NCI-H128 (cell line): ENCODE measurements at regions not wholly inside any gene's neighbourhood (a gene's known extent, or its start where the extent isn't known, plus 50 kb on each side); places are given as distances from the start of the nearest gene placed in this dataset.
"Not testable (repeated sequence)": the region's sequence is repeated elsewhere in the genome, so short reads cannot be mapped to it uniquely, and the experiment has no call there.

Experiments
- DNase-seq: peaks from one replicate; lab custom pipeline; 2025; ENCODE audit not compliant: unreplicated experiment; lab: John Stamatoyannopoulos, UW

DNA sequence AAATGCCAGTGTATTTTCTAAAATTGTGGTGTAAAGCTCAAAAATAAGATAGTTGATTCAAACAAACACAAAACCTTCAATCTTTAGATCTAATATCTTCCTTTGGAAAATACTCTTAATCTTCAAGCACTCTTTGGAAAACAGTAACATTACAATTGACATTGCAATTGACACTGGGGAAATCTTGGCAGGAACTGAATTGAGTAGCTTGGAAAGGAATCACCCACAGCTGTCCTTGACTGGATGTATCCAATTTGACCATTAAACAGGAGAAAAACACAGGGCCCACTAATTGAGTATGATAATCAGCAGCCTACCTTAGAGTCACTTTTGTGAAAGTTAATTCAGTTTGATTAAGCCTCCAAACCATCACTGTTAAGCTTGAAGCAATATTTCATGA lies 776.7 kb downstream of the DTWD2 start:
- DNase-seq = no peak

DNA sequence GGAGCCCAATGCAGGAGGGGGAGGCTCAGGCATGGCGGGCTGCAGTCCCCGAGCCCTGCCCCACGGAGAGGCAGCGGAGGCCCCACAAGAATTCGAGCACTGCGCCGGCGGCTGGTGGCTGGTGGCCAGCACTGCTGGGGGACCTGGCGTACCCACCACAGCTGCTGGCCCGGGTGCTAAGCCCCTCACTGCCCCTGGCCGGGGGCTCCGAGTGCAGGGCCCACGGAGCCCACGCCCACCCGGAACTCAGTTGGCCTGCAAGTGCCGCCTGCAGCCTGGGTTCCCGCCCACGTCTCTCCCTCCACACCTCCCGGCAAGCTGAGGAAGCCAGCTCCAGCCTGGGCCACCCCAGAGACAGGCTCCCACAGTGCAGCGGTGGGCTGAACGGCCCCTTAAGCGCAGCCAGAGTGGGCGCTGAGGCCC lies 780.3 kb downstream of the DTWD2 start:
- no peak for DNase-seq

DNA sequence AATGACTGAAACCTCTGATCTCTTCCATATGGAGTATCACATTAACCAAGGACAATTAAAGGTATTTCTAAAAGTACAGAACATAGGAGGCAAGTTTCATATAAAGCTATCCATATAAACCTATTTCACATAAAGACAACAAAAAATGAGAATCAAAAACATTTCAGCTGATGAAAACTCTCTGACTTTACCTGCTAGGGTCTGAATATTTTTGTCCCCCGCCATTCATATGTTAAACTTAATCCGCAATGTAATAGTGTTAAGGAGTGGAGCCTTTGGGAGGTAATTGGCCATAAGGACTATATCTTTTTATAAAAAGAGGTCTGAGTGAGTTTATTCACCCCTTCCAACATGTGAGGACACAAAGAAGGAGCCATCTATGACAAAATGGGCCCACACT lies 788.5 kb downstream of the DTWD2 start:
- DNase-seq = no peak

DNA sequence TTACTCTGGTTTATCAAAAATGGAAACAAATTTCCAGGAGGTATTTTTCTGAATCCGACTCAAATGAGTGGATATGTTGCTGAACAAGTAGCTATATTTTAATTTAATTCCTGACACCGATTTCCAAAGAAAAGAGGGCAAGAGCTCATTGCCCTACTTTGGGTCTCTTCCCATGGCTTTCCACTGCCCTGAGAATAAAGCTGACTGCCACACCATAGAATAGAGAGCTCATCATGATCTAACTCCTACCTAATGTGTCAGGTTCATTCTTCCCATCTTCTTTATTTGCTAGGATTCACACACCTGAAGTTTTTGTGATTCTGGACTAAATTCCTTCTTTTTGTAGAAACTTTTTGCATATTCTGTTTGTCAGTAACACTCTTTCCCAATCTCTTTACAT lies 792.1 kb downstream of the DTWD2 start:
- no peak for DNase-seq

DNA sequence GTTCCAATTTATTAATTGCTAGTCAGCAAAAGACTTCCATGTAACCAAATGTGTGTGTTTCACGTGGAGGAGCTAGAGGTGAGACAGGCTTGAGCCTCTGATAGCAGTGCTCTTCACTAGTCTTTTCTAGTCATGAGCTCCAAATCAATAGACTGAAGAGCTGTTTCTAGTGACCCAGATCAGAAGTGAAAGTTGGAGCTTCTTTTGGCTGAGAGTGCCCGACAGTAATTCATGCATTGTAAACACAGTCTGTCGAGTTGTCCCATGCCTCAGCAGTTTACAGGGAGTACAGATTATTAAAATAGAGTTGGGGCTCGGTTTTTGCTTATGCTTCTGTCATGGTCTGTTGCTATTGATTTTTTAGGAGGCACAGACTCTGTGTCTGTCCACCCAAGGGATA lies 793.1 kb downstream of the DTWD2 start:
- no peak for DNase-seq

DNA sequence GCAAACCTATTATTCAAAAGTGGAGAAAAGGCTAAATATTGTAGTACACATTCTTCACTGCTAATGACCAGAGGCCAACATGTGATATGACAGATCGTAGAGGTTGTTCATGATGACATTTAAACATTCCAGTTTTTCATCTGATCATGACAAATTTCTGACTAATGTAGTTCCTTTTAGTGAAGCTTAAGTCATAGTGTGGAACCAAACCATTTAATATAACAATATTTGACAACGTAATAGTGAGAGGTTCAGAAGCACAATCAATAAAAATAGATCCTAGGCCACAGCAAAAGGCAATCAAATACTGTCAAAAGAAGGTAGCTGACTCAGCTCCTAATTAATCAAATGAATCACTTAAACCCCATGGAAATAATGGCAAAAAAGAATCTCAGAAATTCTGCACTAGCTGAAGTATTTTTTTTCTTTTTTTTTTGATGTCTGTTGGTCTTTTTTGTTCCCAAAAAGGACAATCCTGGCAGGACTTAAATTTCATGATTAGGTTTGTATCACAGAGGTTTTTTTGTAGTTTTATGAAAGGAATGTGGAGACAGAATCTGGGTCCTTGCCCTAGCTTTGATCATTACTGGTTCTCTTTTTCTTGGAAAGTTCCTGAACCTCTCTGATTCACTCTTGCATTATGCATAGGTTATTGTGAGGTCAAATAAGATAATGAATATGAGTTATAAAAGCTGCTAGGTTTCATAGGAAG lies 795.0 kb downstream of the DTWD2 start:
- DNase-seq = no peak

DNA sequence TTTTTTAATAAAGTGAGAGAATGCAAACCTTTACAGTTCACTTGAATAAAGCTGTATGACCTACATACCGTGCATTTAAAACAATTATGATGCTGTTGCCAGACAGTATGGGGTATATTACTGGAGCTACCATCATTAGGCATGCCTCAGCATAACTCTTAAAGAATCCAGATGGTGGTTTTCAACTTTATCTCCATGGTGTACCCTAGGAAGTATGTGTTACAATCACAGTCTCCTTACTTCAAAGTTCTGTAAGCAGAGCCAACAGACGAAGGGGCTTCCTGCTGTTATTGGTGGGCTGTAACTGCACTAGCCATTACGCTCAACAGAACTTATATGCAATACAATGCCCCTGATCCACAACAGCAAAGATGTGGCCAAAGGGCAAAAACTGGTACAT lies 803.3 kb downstream of the DTWD2 start:
- DNase-seq = no peak

DNA sequence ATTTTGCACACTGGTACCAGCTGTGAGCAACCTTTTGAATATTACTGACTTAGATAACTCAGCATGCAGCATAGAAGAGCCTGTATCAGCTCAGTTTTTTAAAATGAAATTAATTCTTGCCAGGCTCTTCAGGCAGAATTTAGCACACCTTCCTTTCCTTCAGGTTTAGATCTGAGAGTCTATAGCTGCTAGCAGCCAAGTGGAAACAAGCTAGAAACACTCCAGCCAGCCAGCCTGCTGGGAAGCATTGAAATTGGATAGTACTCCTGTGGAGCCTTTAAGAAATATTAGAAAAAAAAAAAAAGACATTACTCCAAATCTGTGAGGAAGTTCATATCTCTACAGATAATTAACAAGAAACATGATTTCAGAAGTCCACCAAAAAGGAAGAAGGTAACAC lies 812.2 kb downstream of the DTWD2 start:
- no peak for DNase-seq

DNA sequence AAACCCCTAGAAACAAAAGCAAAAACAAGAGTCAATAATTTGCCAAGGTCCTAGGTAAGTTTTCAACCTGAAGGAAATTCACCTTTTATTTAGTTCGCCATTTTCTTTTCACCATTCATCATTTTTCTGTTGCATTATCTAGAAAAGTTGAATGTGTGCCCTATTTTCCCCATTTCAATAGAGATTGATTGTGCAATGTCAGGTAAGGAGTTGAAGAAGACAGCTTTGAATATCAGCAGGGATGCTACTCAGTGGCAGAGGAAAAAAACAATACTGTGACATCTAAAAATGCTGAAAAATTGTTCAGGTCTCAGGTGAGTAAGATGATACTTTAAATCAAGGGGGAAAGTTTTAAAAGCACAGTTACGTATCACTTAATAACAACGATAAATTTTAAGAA lies 813.7 kb downstream of the DTWD2 start:
- no peak for DNase-seq

DNA sequence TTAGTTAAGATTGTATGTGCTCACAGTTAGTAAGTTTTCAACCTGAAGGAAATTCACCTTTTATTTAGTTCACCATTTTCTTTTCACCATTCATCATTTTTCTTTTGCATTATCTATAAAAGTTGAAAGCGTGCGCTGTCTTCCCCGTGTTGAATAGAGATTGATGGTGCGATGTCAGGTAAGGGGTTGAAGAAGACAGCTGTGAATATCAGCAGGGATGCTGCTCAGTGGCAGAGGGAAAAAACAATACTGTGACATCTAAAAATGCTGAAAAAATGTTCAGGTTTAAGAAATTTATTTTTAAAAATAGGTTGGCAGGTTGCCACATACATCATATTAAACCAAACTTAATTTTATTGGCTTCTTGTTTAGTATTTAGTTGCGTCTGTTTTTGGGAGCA lies 815.0 kb downstream of the DTWD2 start:
- DNase-seq = no peak

DNA sequence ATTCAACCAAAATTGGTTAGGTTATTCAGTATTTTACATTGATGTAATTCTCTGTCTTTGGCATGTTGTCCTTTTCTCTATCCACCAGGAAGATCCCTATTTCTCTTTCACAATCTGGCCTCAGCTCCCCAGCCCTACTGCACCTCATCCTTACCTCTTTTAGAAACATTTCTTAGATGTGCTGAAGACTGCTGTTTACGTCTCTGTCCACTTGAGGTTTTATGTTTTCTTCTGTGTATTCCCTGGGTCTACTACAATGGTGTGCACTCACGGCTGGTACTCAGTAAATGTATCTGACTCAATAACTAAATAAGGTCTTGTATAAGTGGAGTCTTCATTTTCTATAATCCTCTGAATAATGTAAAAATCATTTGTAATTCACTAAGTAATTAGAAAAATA lies 822.7 kb downstream of the DTWD2 start:
- no peak for DNase-seq

DNA sequence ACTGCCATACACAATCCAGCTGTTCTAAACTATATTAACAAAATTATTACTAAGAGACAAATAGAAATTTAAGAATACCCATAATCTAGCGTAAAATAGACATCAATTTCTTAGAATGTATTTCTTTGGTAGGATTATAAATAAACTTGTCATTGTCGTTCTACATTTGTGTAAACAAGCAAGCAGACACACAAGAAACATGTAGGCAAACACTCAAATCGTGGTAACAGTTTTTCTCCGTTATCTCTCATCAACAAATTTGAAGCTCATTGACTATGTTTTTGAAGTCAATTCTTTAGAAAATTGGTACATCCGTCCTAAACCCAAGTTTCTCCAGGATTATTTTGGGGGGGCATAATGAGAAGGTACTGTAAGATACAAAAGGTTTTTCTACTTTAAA lies 832.2 kb downstream of the DTWD2 start:
- no peak for DNase-seq

DNA sequence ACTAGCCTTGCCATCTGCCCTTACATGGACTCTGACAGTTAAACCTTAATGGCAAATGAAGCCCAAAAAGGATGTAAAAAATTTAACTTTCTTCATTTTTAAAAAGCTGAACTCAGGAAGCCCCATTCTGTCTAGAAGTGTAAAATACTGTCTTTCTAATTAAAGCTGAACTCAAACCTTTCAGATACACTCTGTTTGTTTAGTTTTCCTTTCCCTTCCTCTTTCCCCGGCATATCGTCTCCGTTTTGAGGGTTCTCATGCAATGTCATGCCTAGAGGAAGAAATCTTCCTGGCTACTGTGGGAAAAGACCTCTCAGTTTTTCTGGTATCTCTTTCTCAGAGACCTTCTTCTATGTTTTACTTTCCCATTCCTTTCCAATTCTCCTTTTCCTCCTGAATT lies 841.5 kb downstream of the DTWD2 start:
- no peak for DNase-seq

DNA sequence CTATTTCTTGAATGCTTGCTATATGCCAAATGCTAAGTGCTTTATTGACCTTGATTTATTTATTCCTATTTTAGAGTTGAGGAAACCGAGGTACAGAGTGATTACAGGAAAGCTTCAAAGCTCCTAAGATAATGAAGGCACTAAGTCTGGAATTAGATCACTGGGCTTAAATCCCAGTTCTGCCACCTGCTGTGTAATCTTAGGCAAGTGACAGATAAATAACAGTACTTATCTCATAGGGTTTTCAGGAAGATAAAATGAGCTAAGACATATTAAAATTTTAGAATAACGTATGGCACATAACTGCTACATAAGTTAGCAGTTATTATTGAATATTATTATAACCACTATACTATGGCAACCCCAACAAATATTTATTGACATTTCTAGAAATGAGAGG lies 843.8 kb downstream of the DTWD2 start:
- no peak for DNase-seq

DNA sequence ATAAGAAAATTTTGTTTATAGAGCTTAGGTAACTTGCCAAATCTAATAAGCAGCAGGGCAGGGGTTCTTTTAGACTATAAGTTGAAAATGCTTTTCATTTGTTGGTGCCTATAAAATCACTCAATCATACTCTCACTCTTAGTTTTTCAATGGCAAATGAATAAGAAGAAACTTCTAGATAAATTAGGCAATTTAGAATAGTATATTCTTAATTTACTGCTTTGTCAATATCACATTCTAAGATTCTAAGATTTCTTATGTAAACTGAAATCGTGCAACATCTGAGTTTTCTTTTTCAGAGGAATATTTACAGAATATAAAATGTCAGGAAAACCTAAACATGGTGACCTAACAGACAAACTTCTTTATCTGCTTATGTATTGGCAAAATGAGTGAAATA lies 849.0 kb downstream of the DTWD2 start:
- DNase-seq = no peak

DNA sequence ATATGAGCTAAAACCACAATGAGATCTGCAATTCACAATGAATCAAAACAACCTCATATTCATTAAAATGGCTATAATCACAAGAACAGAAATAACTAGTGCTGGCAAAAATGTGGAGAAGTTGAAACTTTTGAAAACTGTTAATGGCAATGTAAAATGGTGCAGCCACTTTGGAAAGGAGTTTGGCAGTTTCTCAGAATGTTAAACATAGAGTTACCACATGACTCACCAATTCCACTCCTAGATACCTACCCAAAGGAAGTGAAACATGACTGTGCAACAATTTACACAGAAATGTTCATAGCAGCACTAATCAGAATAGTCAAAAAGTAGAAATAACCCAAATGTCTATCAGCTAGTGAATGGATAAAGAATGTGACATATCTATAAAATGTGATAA lies 862.2 kb downstream of the DTWD2 start:
- DNase-seq = no peak

DNA sequence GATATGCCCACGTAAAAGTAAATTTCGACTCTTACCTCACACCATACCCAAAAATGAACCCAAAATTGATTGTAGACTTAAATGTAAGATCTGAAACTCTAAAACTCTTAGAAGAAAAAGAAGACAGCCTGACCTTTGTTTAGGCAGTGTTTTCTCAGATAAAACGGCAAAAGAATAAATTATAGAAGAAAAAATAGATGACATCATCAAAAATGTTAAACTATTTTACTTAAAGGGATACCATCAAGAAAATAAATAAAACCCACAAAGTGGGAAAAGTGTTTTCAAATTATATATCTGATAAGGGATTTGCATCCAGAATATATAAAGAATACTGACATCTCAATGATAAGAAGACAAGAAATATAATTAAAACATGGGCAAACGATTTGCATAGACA lies 862.7 kb downstream of the DTWD2 start:
- no peak for DNase-seq

DNA sequence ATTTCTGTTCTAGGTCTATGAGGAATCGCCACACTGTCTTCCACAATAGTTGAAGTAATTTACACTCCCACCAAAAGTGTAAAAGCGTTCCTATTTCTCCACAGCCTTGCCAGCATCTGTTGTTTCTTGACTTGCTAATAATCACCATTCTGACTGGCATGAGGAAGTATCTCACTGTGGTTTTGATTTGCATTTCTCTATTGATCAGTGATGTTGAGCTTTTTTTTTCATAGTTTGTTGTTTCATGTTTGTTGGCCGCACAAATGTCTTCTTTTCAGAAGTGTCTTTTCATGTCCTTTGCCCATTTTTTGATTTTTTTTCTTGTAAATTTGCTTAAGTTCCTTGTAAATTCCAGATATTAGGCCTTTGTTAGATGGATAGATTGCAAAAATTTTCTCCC lies 867.1 kb downstream of the DTWD2 start:
- DNase-seq = no peak

DNA sequence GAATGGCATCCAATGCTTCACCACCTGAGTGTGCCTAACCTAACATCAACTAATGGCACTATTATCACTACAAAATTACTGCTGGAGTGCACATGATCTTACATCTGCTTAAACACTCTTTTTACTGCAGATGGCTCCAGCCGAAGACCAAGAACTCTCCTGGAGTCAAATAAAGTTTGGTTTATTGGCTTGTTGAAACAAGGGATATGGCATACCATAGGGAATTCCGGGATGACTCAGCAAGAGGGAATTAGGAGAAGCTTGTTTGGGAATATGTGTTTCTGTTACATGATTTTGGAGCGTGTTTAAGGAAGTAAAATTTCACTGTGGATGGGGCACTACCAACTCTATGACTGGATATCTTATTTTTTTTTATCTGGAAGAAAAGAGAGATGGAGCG lies 872.6 kb downstream of the DTWD2 start:
- DNase-seq = no peak

DNA sequence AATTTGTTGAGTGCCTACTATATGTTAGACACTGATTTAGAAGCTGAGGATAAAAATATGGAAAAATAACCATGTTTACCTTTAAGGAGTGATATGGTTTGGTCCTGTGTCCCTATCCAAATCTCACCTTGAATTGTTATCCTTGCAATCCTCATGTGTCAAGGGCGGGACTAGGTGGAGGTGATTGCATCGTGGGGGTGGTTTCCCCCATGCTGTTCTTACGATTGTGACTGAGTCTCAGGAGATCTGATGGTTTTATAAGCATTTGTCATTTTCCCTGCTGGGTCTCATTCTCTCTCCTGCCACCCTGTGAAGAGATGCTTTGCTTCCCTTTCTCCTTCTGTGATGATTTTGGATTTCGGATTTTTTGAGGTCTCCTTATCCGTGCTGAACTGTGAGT lies 876.4 kb downstream of the DTWD2 start:
- no peak for DNase-seq

DNA sequence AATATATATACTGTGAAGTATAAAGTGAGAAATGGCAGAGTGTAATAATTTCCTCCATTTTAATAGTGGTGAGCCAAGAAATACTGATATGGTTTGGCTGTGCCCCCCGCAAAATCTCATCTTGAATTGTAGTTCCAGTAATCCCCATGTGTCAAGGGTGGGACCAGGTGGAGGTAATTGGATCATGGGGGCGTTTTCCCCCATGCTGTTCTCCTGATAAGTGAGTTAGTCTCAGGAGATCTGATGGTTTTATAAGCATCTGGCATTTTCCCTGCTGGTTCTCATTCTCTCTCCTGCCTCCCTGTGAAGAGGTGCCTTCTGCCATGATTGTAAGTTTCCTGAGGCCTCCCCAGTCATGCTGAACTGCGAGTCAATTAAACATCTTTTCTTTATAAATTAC lies 881.1 kb downstream of the DTWD2 start:
- DNase-seq = not testable (repeated sequence)

DNA sequence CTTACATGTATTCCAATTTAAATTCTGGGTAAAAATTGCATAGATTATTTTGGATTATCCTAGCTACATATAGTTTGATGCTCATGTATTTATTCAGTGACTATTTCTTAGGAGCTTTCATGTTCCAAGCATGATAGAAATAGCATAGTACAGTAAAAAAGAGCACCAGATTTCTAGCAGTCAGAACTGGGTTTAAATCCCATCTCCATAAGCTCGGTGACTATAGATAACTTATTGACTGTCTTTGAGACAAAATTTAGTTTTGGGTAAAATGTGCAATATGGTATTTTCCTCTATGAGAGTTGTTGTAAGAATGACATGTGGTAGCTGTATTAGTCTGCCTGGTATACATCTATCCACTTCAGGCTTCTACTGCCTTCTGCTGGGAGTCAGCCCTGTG lies 889.6 kb downstream of the DTWD2 start:
- DNase-seq = no peak

DNA sequence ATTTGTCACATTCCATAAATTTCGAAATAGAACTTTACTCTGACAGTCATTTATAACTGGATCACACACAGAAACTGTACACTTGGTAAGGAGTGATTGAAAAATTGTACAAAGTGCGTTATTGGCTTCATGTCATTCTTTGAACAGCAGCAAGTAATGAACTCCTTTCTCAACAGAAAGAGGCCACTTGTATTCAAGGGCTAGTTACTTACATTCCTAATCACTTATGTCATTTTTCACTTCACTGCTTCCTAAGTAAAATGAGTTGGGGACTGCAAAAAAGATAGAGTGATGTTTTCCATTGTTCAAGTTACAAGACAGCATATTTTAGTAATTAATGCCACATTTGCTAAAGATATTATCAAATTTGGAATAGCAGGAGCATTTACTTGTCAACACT lies 893.2 kb downstream of the DTWD2 start:
- DNase-seq = no peak

DNA sequence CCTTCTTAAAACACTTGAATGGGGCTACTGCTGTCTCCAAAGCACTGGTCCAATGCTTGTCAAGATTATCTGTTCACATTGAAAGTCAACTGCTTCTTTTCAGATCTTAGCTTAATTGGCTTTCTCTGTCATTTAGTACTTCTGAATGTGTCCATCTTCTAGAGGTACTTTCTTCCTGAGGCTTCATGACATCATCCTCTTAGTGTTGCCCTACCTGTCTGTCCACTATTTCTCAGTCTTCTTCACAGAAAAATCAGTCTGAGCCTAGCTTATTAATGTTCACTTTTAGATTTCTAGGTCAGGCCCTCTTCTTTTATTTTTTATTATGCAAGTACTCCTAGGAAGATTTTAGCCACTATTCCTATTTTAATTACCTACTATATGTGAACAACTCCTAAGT lies 899.9 kb downstream of the DTWD2 start:
- DNase-seq = no peak
